Psoas muscle (tissue), 7 donors: ENCODE measurements at regions not wholly inside any gene's neighbourhood (a gene's known extent, or its start where the extent isn't known, plus 50 kb on each side); places are given as distances from the start of the nearest gene placed in this dataset.
A peak's percentile ranks its signal among the peaks of the same experiment; 100 is the strongest.

Source experiments
- ATAC-seq, 4 donors: fragments of 200-7000 bp; cut with Tn5 transposase; one replicate each; pipeline ENCODE4 v1.9.1; 2020; ENCODE audit warnings: moderate library complexity in 3 of 4, mild to moderate bottlenecking in 2 of 4
- DNase-seq, 2 donors: peaks; one replicate each; pipeline ENCODE4 v3.0.0-alpha.2; 2020
- H3K27ac ChIP-seq: fragments of 200-600 bp; one replicate; pipeline ENCODE4 v1.8.0; 2022
- H3K27me3 ChIP-seq, 3 donors: fragments of 200-600 bp in 1 of 3; one replicate each; pipeline versions ENCODE4 v1.6.1 to v1.8.0; 2013 to 2022; ENCODE audit warnings: low read length in 2 of 3, mild to moderate bottlenecking in 2 of 3, moderate library complexity in 1 of 3; ENCODE audit not compliant: insufficient read depth in 3 of 3
- H3K36me3 ChIP-seq, 2 donors: fragments of 200-600 bp in 1 of 2; one replicate each; pipeline versions ENCODE4 v1.6.1 to v1.8.0; 2013 to 2022; ENCODE audit warnings: low read depth in 1 of 2, mild to moderate bottlenecking in 1 of 2, moderate library complexity in 1 of 2; ENCODE audit not compliant: insufficient read depth in 1 of 2
- H3K4me1 ChIP-seq: fragments of 200-600 bp; one replicate; pipeline ENCODE4 v1.8.0; 2022
- H3K4me3 ChIP-seq: fragments of 200-600 bp; one replicate; pipeline ENCODE4 v1.8.0; 2022; ENCODE audit warnings: mild to moderate bottlenecking
- H3K9me3 ChIP-seq: fragments of 200-600 bp; one replicate; pipeline ENCODE4 v1.8.0; 2022
- WGBS, 3 donors: extraction: QIAGEN DNeasy Blood & Tissue Kit; methylation state at CpG; one replicate each; pipeline versions ENCODE4 v1.1.6 to v1.1.7; 2013; 5-methylcytosine and 5-hydroxymethylcytosine counted together
- intact Hi-C, 2 donors: fragments of 100-400 bp; cut with DNase I; formaldehyde crosslinking; loops; one replicate each; pipeline versions ENCODE4 v1.11.0 to v1.14.2; 2022
- TF ChIP-seq, protein P1 (sequence below): fragments of 200-600 bp; IDR thresholded peaks from one replicate; pipeline ENCODE4 v1.8.0; 2022; ENCODE audit warnings: antibody characterized with exemption
- donor health status: healthy with polysubstance abuse.
- donor health status: DM: no; HTN: no; CAD: no; lungs with moderate emphysema.
- donor health status: Bipolar disorder and iron deficiency.
- donor health status: healthy.
- donor health status: DM: yes; HTN: yes; CAD: no.
- donor health status: DM: no; HTN: no; CAD: no.
- donor health status: DM: yes; HTN: yes; CAD: no.

DNA sequence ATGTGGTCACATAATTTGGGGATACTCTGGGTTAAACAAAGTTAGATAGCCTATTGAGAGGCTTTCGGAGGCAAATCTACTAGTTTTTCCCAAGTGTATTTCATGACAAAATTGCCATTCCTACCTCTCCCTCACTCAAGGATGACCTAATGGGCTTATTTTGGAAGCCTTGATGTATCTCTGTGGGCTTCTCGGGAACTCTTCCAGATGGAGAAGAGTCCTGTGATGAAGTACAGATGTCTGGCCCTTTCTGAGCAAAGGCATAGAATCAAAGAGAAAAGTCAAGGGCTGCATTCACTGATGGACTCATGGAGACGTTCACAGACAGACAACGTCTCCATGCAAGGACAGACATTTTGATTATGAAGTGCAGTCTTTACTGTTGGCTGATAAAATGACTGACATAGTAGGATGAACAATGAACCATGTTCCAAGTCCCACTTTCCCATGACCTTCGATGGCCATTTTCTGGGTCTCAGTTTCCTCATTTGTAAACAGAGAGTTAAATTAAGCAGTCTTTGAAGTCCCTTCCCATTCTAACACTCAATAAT lies 347.2 kb upstream of the CD180 start:
- peaks cover 17% of the 10 kb centered on the region for H3K4me1 ChIP-seq
- no peaks in the 10 kb centered on the region for H3K36me3 ChIP-seq
- intact Hi-C loops: no loop called here
- no peak overlapping the region for H3K4me3 ChIP-seq
- DNase-seq: no peak
- H3K9me3 ChIP-seq: no peaks in the 10 kb centered on the region
- H3K27me3 ChIP-seq: no peaks in the 10 kb centered on the region
- no peak overlapping the region for H3K27ac ChIP-seq
- ATAC-seq: no peak
- WGBS, 3 donors: 71 to 75% (median 74%) methylated on average over 5 of the region's 5 CpGs
- TF ChIP-seq, protein P1, sequence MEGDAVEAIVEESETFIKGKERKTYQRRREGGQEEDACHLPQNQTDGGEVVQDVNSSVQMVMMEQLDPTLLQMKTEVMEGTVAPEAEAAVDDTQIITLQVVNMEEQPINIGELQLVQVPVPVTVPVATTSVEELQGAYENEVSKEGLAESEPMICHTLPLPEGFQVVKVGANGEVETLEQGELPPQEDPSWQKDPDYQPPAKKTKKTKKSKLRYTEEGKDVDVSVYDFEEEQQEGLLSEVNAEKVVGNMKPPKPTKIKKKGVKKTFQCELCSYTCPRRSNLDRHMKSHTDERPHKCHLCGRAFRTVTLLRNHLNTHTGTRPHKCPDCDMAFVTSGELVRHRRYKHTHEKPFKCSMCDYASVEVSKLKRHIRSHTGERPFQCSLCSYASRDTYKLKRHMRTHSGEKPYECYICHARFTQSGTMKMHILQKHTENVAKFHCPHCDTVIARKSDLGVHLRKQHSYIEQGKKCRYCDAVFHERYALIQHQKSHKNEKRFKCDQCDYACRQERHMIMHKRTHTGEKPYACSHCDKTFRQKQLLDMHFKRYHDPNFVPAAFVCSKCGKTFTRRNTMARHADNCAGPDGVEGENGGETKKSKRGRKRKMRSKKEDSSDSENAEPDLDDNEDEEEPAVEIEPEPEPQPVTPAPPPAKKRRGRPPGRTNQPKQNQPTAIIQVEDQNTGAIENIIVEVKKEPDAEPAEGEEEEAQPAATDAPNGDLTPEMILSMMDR: no peak

DNA sequence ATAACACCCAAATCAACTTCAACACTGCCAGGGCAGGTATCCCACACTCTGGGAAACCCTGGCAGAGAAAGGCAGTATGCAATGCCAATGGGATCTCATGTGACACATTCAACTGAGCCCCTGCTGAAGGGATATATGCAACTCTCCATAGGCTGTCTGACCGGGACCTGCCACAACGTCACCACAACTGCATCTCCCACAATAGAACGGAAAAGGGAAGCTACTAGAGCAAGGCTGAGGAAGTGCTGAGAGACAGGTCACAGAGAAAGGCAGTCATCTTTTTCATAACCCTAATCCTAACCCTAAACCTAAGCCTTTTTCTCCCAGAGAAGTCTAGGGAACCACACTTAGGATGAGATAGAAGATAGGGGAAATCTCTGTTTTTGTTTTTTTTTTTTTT lies 345.9 kb upstream of the CD180 start:
- TF ChIP-seq, protein P1: no peak
- Histone ChIP-seq H3K4me1 (peaks cover 18% of the 10 kb centered on the region), H3K27me3 (no peaks in the 10 kb centered on the region), H3K27ac (no peak overlapping the region), H3K36me3 (no peaks in the 10 kb centered on the region), H3K9me3 (no peaks in the 10 kb centered on the region), H3K4me3 (no peak overlapping the region)
- intact Hi-C loops: no loop called here
- peak in 2 of 4 donors; percentile 22 to 38 for ATAC-seq
- WGBS, 3 donors: 29 to 44% (median 40%) methylated on average over 3 of the region's 3 CpGs
- DNase-seq: no peak

DNA sequence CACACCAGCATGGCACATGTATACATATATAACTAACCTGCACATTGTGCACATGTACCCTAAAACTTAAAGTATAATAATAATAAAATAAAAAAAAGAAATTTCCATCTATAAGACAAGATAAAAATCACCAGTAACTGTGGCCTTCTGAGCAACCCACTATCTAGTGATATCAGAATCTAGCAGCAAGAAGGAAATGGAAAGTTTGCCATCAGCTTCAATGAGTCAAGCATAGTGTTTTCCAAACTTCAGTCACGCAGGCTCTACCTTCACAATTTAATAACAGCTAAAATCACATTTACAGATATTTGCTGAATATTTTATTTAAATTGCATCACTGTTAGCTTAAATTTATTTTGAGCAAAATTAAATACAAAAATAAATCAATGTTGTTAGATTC lies 345.3 kb upstream of the CD180 start:
- Histone ChIP-seq H3K36me3 (no peaks in the 10 kb centered on the region), H3K4me1 (peaks cover 18% of the 10 kb centered on the region), H3K9me3 (no peaks in the 10 kb centered on the region), H3K4me3 (no peak overlapping the region), H3K27me3 (no peaks in the 10 kb centered on the region), H3K27ac (no peak overlapping the region)
- WGBS, 3 donors: 93 to 98% (median 97%) methylated on average over 1 of the region's 1 CpG
- DNase-seq (no peak), ATAC-seq (no peak)
- intact Hi-C loops: no loop called here
- TF ChIP-seq, protein P1: no peak

DNA sequence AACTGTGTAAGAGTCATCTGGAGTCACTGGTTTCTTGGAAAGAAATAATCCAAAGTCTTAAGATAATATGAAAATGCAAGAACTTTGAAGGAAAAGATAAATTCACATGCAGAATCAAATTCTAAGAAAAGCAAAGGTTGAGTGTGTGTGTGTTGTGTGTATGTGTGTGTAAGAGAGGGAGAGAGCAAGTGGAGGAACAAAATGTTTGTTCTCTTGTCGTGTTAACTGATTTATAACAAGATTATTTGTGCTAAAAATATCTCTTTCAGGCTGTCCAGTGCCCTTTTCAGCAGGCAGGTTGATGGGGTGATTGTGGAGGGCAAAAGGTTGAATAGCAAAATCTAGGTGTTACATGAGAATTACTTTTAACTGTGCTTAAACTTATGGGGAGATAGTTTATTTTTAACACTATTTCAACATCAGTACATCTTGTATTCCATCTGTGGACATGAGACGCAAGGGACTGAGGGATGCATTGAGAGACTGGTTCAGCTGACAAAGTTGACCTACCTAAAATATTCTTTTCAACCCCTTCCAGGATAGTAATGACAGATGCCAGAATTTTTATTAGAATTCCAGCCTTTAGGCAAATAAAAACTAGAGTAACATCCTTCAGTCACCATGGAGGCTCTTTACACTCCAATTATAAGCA lies 342.4 kb upstream of the CD180 start:
- ATAC-seq: peak; percentile 48 to 85 (median 77)
- TF ChIP-seq, protein P1: no peak
- H3K4me3 ChIP-seq: no peak overlapping the region
- no peaks in the 10 kb centered on the region for H3K27me3 ChIP-seq
- no peaks in the 10 kb centered on the region for H3K36me3 ChIP-seq
- intact Hi-C loops: loop anchor here in 1 of 2 donors (10.0 kb wide), 1 partner anchor 64 kb away; no protein-coding TSS in a partner anchor
- peak overlapping the region; percentile 38 for H3K27ac ChIP-seq
- WGBS, 3 donors: 18 to 51% (median 23%) methylated on average over 2 of the region's 2 CpGs
- DNase-seq: no peak
- H3K4me1 ChIP-seq: peaks cover 18% of the 10 kb centered on the region
- H3K9me3 ChIP-seq: no peaks in the 10 kb centered on the region
